GM23248 (cell line): ENCODE measurements at regions not wholly inside any gene's neighbourhood (a gene's known extent, or its start where the extent isn't known, plus 50 kb on each side); places are given as distances from the start of the nearest gene placed in this dataset.

Experiments
- DNase-seq: peaks from one replicate; pipeline ENCODE4 v3.0.0-alpha.2; 2015
- H2AFZ ChIP-seq: fragments of 200-600 bp; sonication (generic); 2 replicates; pipeline ENCODE4 v1.6.1; 2016; ENCODE audit warnings: antibody characterized with exemption
- H3F3A ChIP-seq: fragments of 200-600 bp; sonication (generic); 2 replicates; pipeline ENCODE4 v1.6.1; 2016; ENCODE audit warnings: mild to moderate bottlenecking, antibody characterized with exemption, mixed run types; ENCODE audit not compliant: insufficient read depth
- H3K27ac ChIP-seq: fragments of 200-600 bp; sonication (generic); 2 replicates; pipeline ENCODE4 v1.5.1; 2016; ENCODE audit warnings: mild to moderate bottlenecking
- H3K27me3 ChIP-seq: fragments of 200-600 bp; sonication (generic); replicated peaks from 2 replicates; pipeline ENCODE4 v1.6.1; 2016; ENCODE audit warnings: mild to moderate bottlenecking; ENCODE audit not compliant: insufficient read depth
- H3K36me3 ChIP-seq: fragments of 200-600 bp; sonication (generic); 2 replicates; pipeline ENCODE4 v1.6.1; 2016; ENCODE audit warnings: low read depth, mild to moderate bottlenecking
- H3K4me1 ChIP-seq: fragments of 200-600 bp; sonication (generic); 2 replicates; pipeline ENCODE4 v1.6.1; 2016; ENCODE audit warnings: mild to moderate bottlenecking; ENCODE audit not compliant: insufficient read depth
- H3K4me2 ChIP-seq: fragments of 200-600 bp; sonication (generic); one replicate; pipeline ENCODE4 v1.6.1; 2016; ENCODE audit warnings: mild to moderate bottlenecking; ENCODE audit not compliant: unreplicated experiment
- H3K4me3 ChIP-seq: fragments of 200-600 bp; sonication (generic); 2 replicates; pipeline ENCODE4 v1.5.1; 2016; ENCODE audit warnings: mild to moderate bottlenecking
- H3K79me2 ChIP-seq: fragments of 200-600 bp; sonication (generic); 2 replicates; pipeline ENCODE4 v1.6.1; 2016; ENCODE audit warnings: mild to moderate bottlenecking; ENCODE audit not compliant: insufficient read depth
- H3K9ac ChIP-seq: fragments of 200-600 bp; sonication (generic); 2 replicates; pipeline ENCODE4 v1.6.1; 2016; ENCODE audit warnings: mild to moderate bottlenecking
- H3K9me2 ChIP-seq: fragments of 200-600 bp; sonication (generic); 2 replicates; pipeline ENCODE4 v1.6.1; 2016; ENCODE audit warnings: mixed run types, mild to moderate bottlenecking, moderate library complexity; ENCODE audit not compliant: insufficient read depth
- H3K9me3 ChIP-seq: fragments of 200-600 bp; sonication (generic); one replicate; pipeline ENCODE4 v1.6.1; 2017; ENCODE audit warnings: low read depth
- H4K20me1 ChIP-seq: fragments of 200-600 bp; sonication (generic); 2 replicates; pipeline ENCODE4 v1.6.0; 2016; ENCODE audit not compliant: insufficient read depth
- EZH2 ChIP-seq: fragments of 200-600 bp; sonication (generic); IDR thresholded peaks from 2 replicates; pipeline ENCODE4 v1.6.1; 2018; ENCODE audit warnings: antibody characterized with exemption, mild to moderate bottlenecking; ENCODE audit not compliant: insufficient read depth, poor library complexity, severe bottlenecking
- EZH2phosphoT487 ChIP-seq: fragments of 200-600 bp; sonication (generic); IDR thresholded peaks from 2 replicates; pipeline ENCODE4 v1.6.1; 2018; ENCODE audit warnings: antibody characterized with exemption, moderate library complexity, mild to moderate bottlenecking, low read depth; ENCODE audit not compliant: insufficient read depth
- WGBS, 2 experiments: methylation state at CpG; one replicate each; pipeline ENCODE4 v1.1.6; 2015 to 2017; ENCODE audit warnings: low lambda C conversion rate in 2 of 2, low coverage in 1 of 2; ENCODE audit errors: missing lambda C conversion rate in 2 of 2; 5-methylcytosine and 5-hydroxymethylcytosine counted together
- in situ Hi-C: fragments of 300-500 bp; cut with MboI; formaldehyde crosslinking; loops from 2 replicates; pipeline ENCODE4 v1.15.0; 2020

DNA sequence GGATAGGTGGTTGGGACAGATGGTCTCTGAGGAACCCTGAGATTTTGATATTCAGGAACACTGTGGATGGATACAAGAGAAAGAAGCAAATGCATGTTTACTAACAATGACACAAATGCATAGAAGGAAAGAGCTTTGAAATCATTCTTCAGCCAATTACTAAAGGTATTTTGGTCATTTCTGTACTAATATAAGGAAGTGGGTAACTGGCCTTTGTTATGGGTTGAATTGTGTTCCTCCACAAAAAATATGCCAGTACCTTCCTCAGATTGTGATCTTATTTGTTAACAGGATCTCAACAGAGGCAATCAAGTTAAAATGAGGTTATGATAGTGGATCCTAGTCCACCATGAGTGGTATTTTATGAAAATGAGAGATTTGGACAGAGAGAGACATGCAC is 68.7 kb upstream of the KCNA3 start:
- H2AFZ ChIP-seq = no peak overlapping the region
- in situ Hi-C loops = no loop called here
- H3K9me3 ChIP-seq = no peaks in the 10 kb centered on the region

DNA sequence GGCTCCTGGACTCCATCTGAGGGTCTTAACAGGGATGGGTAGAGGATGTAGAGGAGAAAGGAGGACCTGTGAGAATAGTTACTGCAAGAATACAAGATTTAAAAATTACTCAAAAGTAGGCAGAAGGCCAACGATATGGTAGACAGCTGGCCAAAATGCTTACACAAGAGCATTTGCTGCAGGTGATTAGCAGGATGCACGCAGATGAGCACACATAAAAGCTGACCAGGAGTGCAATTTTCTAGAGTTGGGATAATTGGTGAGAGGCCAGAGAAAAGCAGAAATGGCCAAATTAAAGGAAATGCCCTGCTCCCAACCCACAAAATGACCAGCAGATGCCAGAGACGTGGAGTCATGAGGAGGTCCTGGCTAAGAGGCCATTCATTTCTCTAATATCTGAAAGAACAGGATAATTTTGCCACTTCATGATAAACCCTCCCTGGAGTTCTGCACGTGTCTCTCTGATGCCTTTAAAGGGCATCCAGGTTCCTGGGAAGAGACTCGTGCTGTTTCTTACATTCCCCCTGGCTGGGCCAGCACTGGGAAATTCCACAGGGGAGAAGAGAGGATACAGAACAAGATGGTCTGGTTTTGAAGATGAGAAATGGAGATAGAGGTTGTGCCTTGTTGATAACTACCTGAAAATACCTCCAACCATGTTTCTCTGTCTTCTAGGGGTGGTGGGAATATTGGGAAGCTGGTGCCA is 62.3 kb upstream of the KCNA3 start:
- no peaks in the 10 kb centered on the region for H3K9me3 ChIP-seq
- no peaks in the 10 kb centered on the region for H3F3A ChIP-seq
- WGBS, 2 experiments = 4 to 13% methylated on average over 5 of the region's 5 CpGs
- no peaks in the 10 kb centered on the region for H4K20me1 ChIP-seq
- no peaks in the 10 kb centered on the region for H3K9me2 ChIP-seq
- H3K36me3 ChIP-seq = no peaks in the 10 kb centered on the region
- H3K79me2 ChIP-seq = no peaks in the 10 kb centered on the region
- no peaks in the 10 kb centered on the region for H3K4me1 ChIP-seq
- no peaks in the 10 kb centered on the region for H3K27me3 ChIP-seq
- peak; percentile 4 for DNase-seq
- in situ Hi-C loops = no loop called here
- TF ChIP-seq EZH2 = no peak
- TF ChIP-seq EZH2phosphoT487 = no peak
- H3K4me2 ChIP-seq = no peak overlapping the region
- no peak overlapping the region for H3K4me3 ChIP-seq
- no peak overlapping the region for H3K27ac ChIP-seq
- no peak overlapping the region for H2AFZ ChIP-seq
- no peak overlapping the region for H3K9ac ChIP-seq

More for the DNA sequence above, 68.7 kb upstream of the KCNA3 start:
- Histone ChIP-seq H3K4me1 (no peaks in the 10 kb centered on the region), H3K9me2 (no peaks in the 10 kb centered on the region), H3K27me3 (no peaks in the 10 kb centered on the region), H3K4me3 (no peak overlapping the region), H3K9ac (no peak overlapping the region), H3F3A (no peaks in the 10 kb centered on the region), H3K4me2 (no peak overlapping the region), H3K79me2 (no peaks in the 10 kb centered on the region), H4K20me1 (no peaks in the 10 kb centered on the region), H3K27ac (no peak overlapping the region), H3K36me3 (no peaks in the 10 kb centered on the region)
- DNase-seq = no peak
- no peak for TF ChIP-seq EZH2phosphoT487
- TF ChIP-seq EZH2 = no peak

DNA sequence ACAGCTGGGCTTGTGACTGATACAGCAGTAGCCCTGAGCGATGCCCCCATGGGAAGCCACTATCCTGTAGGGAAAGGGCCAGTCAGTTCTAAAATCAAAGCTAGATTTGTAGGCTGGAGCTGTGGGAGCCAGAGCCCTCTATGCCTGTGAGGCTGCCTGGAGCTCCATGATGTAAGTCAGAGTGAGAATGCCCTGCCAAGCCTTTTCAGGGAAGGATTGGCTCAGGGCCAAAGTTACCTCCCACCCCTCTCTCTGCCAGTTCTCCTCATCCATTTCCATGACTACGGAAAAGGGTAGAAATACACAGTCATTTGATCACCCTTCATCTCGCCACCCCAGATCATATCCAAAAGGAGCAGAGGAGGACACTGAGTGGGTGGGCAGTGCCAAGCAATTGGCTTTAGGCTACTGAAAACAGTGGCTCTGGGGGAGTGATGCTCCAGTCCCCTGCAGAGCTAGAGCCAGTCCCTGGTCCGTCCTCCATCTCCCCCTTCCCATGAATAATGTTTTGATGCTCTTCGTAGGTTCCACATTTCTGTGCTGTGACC is 59.5 kb upstream of the KCNA3 start:
- DNase-seq = no peak
- no peak overlapping the region for H2AFZ ChIP-seq
- WGBS, 2 experiments = 21 to 24% methylated on average over 5 of the region's 5 CpGs
- no peak overlapping the region for H3K4me3 ChIP-seq
- no peak for TF ChIP-seq EZH2phosphoT487
- TF ChIP-seq EZH2 = no peak
- no peaks in the 10 kb centered on the region for H4K20me1 ChIP-seq
- no peaks in the 10 kb centered on the region for H3F3A ChIP-seq
- H3K27ac ChIP-seq = no peak overlapping the region
- in situ Hi-C loops = no loop called here
- no peaks in the 10 kb centered on the region for H3K79me2 ChIP-seq
- no peaks in the 10 kb centered on the region for H3K9me3 ChIP-seq
- H3K27me3 ChIP-seq = no peaks in the 10 kb centered on the region
- no peaks in the 10 kb centered on the region for H3K9me2 ChIP-seq
- H3K9ac ChIP-seq = no peak overlapping the region
- no peaks in the 10 kb centered on the region for H3K4me1 ChIP-seq
- no peaks in the 10 kb centered on the region for H3K36me3 ChIP-seq
- H3K4me2 ChIP-seq = no peak overlapping the region

DNA sequence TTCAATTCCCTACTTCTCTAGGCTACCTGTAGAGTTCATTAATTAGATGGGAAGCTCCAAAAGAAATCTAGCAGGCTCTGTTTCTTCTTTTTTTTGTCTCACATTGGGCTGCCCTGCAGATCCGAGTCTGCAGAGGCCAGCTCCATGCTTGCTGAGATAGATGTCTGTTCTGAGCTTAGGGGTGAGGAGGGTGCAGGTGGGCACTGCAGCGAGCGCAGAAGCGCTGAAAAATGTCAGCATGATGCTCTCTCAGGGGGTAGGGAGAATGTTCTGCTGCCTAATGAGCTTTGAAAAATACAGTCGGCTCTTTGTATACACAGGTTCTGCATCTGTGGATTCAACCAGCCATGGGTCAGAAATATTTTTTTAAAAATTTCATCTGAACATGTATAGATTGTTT is 56.8 kb upstream of the KCNA3 start:
- Histone ChIP-seq H2AFZ (no peak overlapping the region), H3K4me1 (no peaks in the 10 kb centered on the region), H3K27ac (no peak overlapping the region), H3K79me2 (no peaks in the 10 kb centered on the region), H3K4me3 (no peak overlapping the region), H3K4me2 (no peak overlapping the region), H3K9me2 (no peaks in the 10 kb centered on the region), H3K9me3 (no peaks in the 10 kb centered on the region), H3K36me3 (no peaks in the 10 kb centered on the region), H3F3A (no peaks in the 10 kb centered on the region), H3K9ac (no peak overlapping the region), H3K27me3 (no peaks in the 10 kb centered on the region), H4K20me1 (no peaks in the 10 kb centered on the region)
- no peak for DNase-seq
- 24 to 41% methylated on average over 5 of the region's 5 CpGs for WGBS, 2 experiments
- in situ Hi-C loops = no loop called here
- TF ChIP-seq EZH2 (no peak), EZH2phosphoT487 (no peak)
